ENCODE measurements at regions not wholly inside any gene's neighbourhood (a gene's known extent, or its start where the extent isn't known, plus 50 kb on each side); places are given as distances from the start of the nearest gene placed in this dataset.

DNA sequence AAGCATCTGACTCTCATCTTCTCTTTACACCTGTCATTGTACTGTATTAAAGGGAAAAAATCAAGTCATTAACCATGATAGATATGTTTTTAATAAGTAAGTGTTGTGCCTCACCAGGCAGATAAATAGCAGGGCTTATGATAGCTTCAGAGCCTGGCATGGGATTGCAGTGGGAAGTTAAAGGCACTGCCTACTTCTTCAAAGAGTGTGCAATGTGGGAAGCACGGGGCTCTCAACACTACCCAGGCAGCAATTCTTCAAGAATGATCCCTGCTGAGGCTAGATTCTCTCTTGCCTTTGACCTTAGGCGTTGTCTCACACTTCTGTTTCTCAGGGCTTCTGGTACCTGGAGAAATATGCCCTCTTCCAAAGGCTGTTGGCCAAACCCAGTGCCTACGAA is 297.3 kb downstream of the MAF start:
- DNase-seq (ENCODE audit: low spot score): no peak
- Histone ChIP-seq H4K20me1 (ENCODE audit: insufficient read depth, poor library complexity, severe bottlenecking) (no peaks in the 10 kb centered on the region), H3K27me3 (no peaks in the 10 kb centered on the region), H3K27ac (no peak overlapping the region), H3K9me2 (replicated peaks; ENCODE audit: insufficient read depth) (no peaks in the 10 kb centered on the region), H2AFZ (no peak overlapping the region), H3K79me2 (no peaks in the 10 kb centered on the region), H3K4me2 (peak overlapping the region; percentile 43), H3K9me3 (ENCODE audit: low read depth) (no peaks in the 10 kb centered on the region), H3K4me1 (ENCODE audit: insufficient read depth) (peaks cover 10% of the 10 kb centered on the region), H3K4me3 (no peak overlapping the region), H3K36me3 (replicated peaks; ENCODE audit: insufficient read depth, low read depth) (no peaks in the 10 kb centered on the region)
- TF ChIP-seq, protein P1, sequence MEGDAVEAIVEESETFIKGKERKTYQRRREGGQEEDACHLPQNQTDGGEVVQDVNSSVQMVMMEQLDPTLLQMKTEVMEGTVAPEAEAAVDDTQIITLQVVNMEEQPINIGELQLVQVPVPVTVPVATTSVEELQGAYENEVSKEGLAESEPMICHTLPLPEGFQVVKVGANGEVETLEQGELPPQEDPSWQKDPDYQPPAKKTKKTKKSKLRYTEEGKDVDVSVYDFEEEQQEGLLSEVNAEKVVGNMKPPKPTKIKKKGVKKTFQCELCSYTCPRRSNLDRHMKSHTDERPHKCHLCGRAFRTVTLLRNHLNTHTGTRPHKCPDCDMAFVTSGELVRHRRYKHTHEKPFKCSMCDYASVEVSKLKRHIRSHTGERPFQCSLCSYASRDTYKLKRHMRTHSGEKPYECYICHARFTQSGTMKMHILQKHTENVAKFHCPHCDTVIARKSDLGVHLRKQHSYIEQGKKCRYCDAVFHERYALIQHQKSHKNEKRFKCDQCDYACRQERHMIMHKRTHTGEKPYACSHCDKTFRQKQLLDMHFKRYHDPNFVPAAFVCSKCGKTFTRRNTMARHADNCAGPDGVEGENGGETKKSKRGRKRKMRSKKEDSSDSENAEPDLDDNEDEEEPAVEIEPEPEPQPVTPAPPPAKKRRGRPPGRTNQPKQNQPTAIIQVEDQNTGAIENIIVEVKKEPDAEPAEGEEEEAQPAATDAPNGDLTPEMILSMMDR (IDR thresholded peaks at IDR 0.05; ENCODE audit: poor library complexity): no peak
- TF ChIP-seq EZH2 (IDR thresholded peaks at IDR 0.05; ENCODE audit: borderline replicate concordance): no peak
- TF ChIP-seq EZH2phosphoT487 (IDR thresholded peaks at IDR 0.05; ENCODE audit: low read depth, severe bottlenecking, unreplicated experiment): no peak
- 80% methylated on average over 3 of the region's 3 CpGs for WGBS (ENCODE audit: low lambda C conversion rate, missing lambda C conversion rate)

DNA sequence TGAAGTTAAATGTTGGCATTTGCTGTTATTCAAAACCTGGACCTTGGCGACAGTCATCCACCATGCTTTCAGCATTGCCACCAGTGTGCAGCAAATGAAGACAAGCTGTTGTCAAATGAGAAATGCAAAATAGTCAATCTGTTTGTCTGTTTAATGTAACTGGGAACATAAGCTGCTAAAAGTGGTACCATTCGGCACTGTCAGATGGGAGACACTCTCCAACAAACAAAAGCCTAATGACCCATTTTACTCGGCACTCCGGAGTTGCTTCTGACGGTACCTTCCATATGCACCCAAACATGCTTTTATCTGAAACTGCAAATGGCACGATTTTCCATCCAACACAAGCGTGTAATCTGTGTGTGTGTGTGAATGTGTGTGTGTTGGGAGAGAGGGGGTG is 297.8 kb downstream of the MAF start:
- no peaks in the 10 kb centered on the region for H4K20me1 ChIP-seq (ENCODE audit: insufficient read depth, poor library complexity, severe bottlenecking)
- no peak overlapping the region for H3K4me2 ChIP-seq
- no peak overlapping the region for H3K27ac ChIP-seq
- H3K4me1 ChIP-seq (ENCODE audit: insufficient read depth): peaks cover 10% of the 10 kb centered on the region
- H3K4me3 ChIP-seq: no peak overlapping the region
- no peaks in the 10 kb centered on the region for H3K27me3 ChIP-seq
- H3K9me3 ChIP-seq (ENCODE audit: low read depth): no peaks in the 10 kb centered on the region
- DNase-seq (ENCODE audit: low spot score): no peak
- no peaks in the 10 kb centered on the region for H3K9me2 ChIP-seq (replicated peaks; ENCODE audit: insufficient read depth)
- no peaks in the 10 kb centered on the region for H3K36me3 ChIP-seq (replicated peaks; ENCODE audit: insufficient read depth, low read depth)
- H2AFZ ChIP-seq: no peak overlapping the region
- TF ChIP-seq EZH2 (IDR thresholded peaks at IDR 0.05; ENCODE audit: borderline replicate concordance): no peak
- TF ChIP-seq, protein P1 (IDR thresholded peaks at IDR 0.05; ENCODE audit: poor library complexity): no peak
- no peak for TF ChIP-seq EZH2phosphoT487 (IDR thresholded peaks at IDR 0.05; ENCODE audit: low read depth, severe bottlenecking, unreplicated experiment)
- no peaks in the 10 kb centered on the region for H3K79me2 ChIP-seq
- WGBS (ENCODE audit: low lambda C conversion rate, missing lambda C conversion rate): 93% methylated on average over 7 of the region's 7 CpGs

DNA sequence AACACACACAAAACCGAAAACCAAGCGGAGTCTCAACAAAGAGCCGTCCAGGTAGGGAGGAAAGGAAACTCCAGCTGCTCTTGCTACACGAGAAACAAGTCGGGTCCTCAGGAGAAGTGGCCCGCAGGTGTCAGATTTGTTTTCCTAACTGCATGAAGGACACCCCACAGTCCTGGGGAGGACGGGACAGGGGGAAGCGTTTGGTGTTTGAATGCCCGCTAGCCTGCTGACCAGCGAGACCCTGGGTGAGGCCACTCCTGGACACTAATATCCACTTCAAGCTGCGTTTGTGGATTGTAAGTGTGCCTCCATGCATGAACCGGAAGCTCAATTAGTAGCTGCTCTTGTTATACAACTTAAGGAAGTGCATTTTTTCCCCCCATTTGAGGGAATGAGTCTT is 299.5 kb downstream of the MAF start:
- no peak overlapping the region for H3K4me2 ChIP-seq

More for the DNA sequence above, 299.5 kb downstream of the MAF start:
- no peaks in the 10 kb centered on the region for H3K9me2 ChIP-seq (replicated peaks; ENCODE audit: insufficient read depth)
- no peak overlapping the region for H3K27ac ChIP-seq
- H3K36me3 ChIP-seq (replicated peaks; ENCODE audit: insufficient read depth, low read depth): no peaks in the 10 kb centered on the region
- no peaks in the 10 kb centered on the region for H3K79me2 ChIP-seq
- peaks cover 10% of the 10 kb centered on the region for H3K4me1 ChIP-seq (ENCODE audit: insufficient read depth)
- H3K4me3 ChIP-seq: no peak overlapping the region
- H4K20me1 ChIP-seq (ENCODE audit: insufficient read depth, poor library complexity, severe bottlenecking): no peaks in the 10 kb centered on the region
- H2AFZ ChIP-seq: no peak overlapping the region
- DNase-seq (ENCODE audit: low spot score): no peak
- no peaks in the 10 kb centered on the region for H3K27me3 ChIP-seq
- no peaks in the 10 kb centered on the region for H3K9me3 ChIP-seq (ENCODE audit: low read depth)
- TF ChIP-seq, protein P1 (IDR thresholded peaks at IDR 0.05; ENCODE audit: poor library complexity): no peak
- TF ChIP-seq EZH2phosphoT487 (IDR thresholded peaks at IDR 0.05; ENCODE audit: low read depth, severe bottlenecking, unreplicated experiment) (no peak), EZH2 (IDR thresholded peaks at IDR 0.05; ENCODE audit: borderline replicate concordance) (no peak)
- WGBS (ENCODE audit: low lambda C conversion rate, missing lambda C conversion rate): 87% methylated on average over 12 of the region's 12 CpGs
